ENCODE measurements at regions not wholly inside any gene's neighbourhood (a gene's known extent, or its start where the extent isn't known, plus 50 kb on each side); places are given as distances from the start of the nearest gene placed in this dataset.

DNA sequence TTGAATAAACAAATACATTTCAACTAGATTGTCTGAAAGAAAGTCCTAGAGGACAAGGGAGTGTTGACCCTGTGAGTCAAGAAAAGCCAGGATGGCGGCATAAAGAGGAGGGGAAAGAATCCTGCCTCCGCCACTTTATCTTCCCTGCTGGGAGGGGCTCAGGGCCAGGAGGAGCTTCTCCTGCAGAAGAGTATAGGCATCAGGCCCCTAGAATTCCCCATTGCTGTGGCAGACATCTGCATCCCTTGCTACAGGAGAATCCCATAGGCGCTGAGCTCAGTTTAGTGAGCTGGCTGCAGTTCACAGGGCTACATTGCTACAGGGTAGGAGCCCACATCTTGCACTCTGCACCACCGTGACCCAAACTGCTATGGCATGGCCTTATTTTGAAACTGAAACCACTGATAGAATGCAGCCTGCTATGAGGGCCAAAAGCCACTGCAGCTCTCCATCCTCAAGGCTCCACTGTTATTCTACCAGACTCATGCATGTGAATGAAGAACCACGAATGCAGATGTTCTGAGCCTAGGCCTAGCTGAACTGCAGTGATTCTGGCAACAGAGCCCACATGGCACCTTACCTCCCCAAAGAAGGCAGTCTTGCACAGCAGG, 941.4 kb upstream of the CTNND2 start:
- Mint-ChIP-seq H3K36me3 (ENCODE audit: unreplicated experiment) (no peaks in the 10 kb centered on the region), H3K27me3 (ENCODE audit: unreplicated experiment) (peaks cover 4% of the 10 kb centered on the region), H3K9me3 (ENCODE audit: unreplicated experiment) (no peaks in the 10 kb centered on the region), H3K4me1 (ENCODE audit: unreplicated experiment) (no peaks in the 10 kb centered on the region), H3K27ac (ENCODE audit: unreplicated experiment) (no peak overlapping the region), H3K4me3 (ENCODE audit: unreplicated experiment) (no peak overlapping the region)
- no peak for DNase-seq (ENCODE audit: extremely low spot score, unreplicated experiment)
- TF ChIP-seq, protein P1, sequence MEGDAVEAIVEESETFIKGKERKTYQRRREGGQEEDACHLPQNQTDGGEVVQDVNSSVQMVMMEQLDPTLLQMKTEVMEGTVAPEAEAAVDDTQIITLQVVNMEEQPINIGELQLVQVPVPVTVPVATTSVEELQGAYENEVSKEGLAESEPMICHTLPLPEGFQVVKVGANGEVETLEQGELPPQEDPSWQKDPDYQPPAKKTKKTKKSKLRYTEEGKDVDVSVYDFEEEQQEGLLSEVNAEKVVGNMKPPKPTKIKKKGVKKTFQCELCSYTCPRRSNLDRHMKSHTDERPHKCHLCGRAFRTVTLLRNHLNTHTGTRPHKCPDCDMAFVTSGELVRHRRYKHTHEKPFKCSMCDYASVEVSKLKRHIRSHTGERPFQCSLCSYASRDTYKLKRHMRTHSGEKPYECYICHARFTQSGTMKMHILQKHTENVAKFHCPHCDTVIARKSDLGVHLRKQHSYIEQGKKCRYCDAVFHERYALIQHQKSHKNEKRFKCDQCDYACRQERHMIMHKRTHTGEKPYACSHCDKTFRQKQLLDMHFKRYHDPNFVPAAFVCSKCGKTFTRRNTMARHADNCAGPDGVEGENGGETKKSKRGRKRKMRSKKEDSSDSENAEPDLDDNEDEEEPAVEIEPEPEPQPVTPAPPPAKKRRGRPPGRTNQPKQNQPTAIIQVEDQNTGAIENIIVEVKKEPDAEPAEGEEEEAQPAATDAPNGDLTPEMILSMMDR (IDR thresholded peaks at IDR 0.05), result no peak

GRCh38 chr5:12840972-12841371, 936.7 kb upstream of the CTNND2 start:
- H3K4me3 Mint-ChIP-seq (ENCODE audit: unreplicated experiment), result no peak overlapping the region
- no peak for DNase-seq (ENCODE audit: extremely low spot score, unreplicated experiment)
- no peaks in the 10 kb centered on the region for H3K9me3 Mint-ChIP-seq (ENCODE audit: unreplicated experiment)
- H3K27ac Mint-ChIP-seq (ENCODE audit: unreplicated experiment), result no peak overlapping the region
- peaks cover 1% of the 10 kb centered on the region for H3K27me3 Mint-ChIP-seq (ENCODE audit: unreplicated experiment)
- no peaks in the 10 kb centered on the region for H3K36me3 Mint-ChIP-seq (ENCODE audit: unreplicated experiment)
- H3K4me1 Mint-ChIP-seq (ENCODE audit: unreplicated experiment), result no peaks in the 10 kb centered on the region
- TF ChIP-seq, protein P1 (IDR thresholded peaks at IDR 0.05), result no peak

DNA sequence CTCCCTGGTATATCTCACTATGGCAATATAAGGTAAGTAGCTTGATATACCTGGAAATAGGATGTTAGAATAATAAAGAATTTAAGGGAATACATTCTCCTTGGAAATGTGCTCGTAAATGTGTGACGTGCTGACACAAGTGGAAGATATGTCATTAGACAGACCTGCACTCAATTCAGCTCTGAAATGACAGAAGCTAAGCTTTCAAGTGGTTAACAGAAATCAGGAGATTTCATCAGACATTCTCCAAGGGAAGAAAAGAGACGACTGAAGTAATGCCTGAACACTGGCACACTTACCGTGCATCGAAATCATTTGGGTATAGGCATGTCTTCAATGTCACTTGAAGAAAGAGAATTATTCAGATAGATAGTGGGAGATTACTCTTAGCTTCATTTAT, 933.3 kb upstream of the CTNND2 start:
- no peaks in the 10 kb centered on the region for H3K9me3 Mint-ChIP-seq (ENCODE audit: unreplicated experiment)
- DNase-seq (ENCODE audit: extremely low spot score, unreplicated experiment), result no peak
- H3K4me3 Mint-ChIP-seq (ENCODE audit: unreplicated experiment), result no peak overlapping the region
- no peak overlapping the region for H3K27ac Mint-ChIP-seq (ENCODE audit: unreplicated experiment)
- H3K4me1 Mint-ChIP-seq (ENCODE audit: unreplicated experiment), result no peaks in the 10 kb centered on the region
- TF ChIP-seq, protein P1 (IDR thresholded peaks at IDR 0.05), result no peak
- H3K36me3 Mint-ChIP-seq (ENCODE audit: unreplicated experiment), result no peaks in the 10 kb centered on the region
- H3K27me3 Mint-ChIP-seq (ENCODE audit: unreplicated experiment), result no peaks in the 10 kb centered on the region

DNA sequence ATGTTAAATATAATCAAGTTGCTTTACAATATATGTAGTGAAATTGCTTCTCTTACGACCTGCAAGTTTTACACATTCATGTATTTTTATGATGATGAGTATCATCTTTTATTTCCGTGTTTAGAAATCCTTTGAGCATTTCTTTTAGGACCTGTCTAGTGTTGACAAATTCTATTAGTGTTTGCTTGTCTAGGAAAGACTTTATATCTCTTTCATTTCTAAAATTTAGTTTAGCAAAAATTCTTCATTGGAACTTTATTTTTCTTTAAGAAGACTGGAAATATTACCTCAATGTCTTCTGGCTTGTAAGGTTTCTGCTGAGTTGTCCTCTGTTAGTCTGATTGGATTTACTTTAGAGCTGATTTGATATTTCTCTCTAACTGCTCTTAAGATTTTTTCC, 920.9 kb upstream of the CTNND2 start:
- Mint-ChIP-seq H3K9me3 (ENCODE audit: unreplicated experiment) (peaks cover 43% of the 10 kb centered on the region), H3K4me3 (ENCODE audit: unreplicated experiment) (no peak overlapping the region), H3K27me3 (ENCODE audit: unreplicated experiment) (no peaks in the 10 kb centered on the region), H3K4me1 (ENCODE audit: unreplicated experiment) (no peaks in the 10 kb centered on the region), H3K36me3 (ENCODE audit: unreplicated experiment) (no peaks in the 10 kb centered on the region), H3K27ac (ENCODE audit: unreplicated experiment) (no peak overlapping the region)
- DNase-seq (ENCODE audit: extremely low spot score, unreplicated experiment), result no peak
- TF ChIP-seq, protein P1 (IDR thresholded peaks at IDR 0.05), result no peak

DNA sequence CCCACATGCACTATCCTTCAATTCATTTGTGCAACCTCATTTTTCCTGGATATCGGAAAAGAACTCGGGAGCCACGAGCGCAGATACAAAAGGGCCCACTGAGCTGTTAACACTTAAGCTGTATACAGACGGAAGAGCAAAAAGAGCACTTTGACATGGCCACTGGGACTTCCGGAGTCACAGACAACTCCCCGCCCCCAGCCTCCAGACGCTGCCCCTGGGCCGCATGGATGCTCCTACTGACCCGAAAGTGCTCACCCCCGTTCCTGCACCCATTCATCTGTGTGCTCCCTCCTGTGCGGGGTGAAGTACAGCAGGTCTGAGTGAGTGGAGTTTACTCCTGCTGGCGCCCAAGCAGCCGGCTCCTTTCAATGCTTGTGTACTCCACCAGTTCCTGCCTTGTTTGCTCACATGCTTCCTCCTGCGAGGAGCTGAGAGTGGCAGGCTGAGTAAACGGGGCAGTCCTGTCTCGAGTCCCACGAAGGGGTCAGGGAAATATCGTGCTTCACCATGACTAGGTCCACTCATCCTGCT, 901.0 kb upstream of the CTNND2 start:
- DNase-seq (ENCODE audit: extremely low spot score, unreplicated experiment), result no peak
- TF ChIP-seq, protein P1 (IDR thresholded peaks at IDR 0.05), result no peak
- H3K4me3 Mint-ChIP-seq (ENCODE audit: unreplicated experiment), result no peak overlapping the region
- no peaks in the 10 kb centered on the region for H3K4me1 Mint-ChIP-seq (ENCODE audit: unreplicated experiment)
- no peak overlapping the region for H3K27ac Mint-ChIP-seq (ENCODE audit: unreplicated experiment)
- H3K36me3 Mint-ChIP-seq (ENCODE audit: unreplicated experiment), result no peaks in the 10 kb centered on the region
- H3K9me3 Mint-ChIP-seq (ENCODE audit: unreplicated experiment), result no peaks in the 10 kb centered on the region
- no peaks in the 10 kb centered on the region for H3K27me3 Mint-ChIP-seq (ENCODE audit: unreplicated experiment)
